GM19463 (cell line): ENCODE measurements at regions not wholly inside any gene's neighbourhood (a gene's known extent, or its start where the extent isn't known, plus 50 kb on each side); places are given as distances from the start of the nearest gene placed in this dataset.

Experiments
- ATAC-seq: cut with Tn5 transposase; IDR thresholded peaks from one replicate; pipeline ENCODE4 v1.9.1; 2021; ENCODE audit warnings: mild to moderate bottlenecking, moderate library complexity; ENCODE audit not compliant: unreplicated experiment

- no peak for ATAC-seq
Observed at GRCh38 chr6:149176971-149177667, 140.4 kb upstream of the TAB2 start.

GRCh38 chr6:149179431-149179830 lies 138.1 kb upstream of the TAB2 start:
- ATAC-seq = no peak

- ATAC-seq = no peak
Observed at GRCh38 chr6:149181304-149181703, 136.2 kb upstream of the TAB2 start.

GRCh38 chr6:149182262-149182661 lies 135.2 kb upstream of the TAB2 start:
- ATAC-seq = no peak

GRCh38 chr6:149184523-149184922 lies 133.0 kb upstream of the TAB2 start:
- ATAC-seq = no peak

GRCh38 chr6:149185799-149186357 lies 131.6 kb upstream of the TAB2 start:
- no peak for ATAC-seq

- no peak for ATAC-seq
Observed at GRCh38 chr6:149186873-149187272, 130.6 kb upstream of the TAB2 start.

GRCh38 chr6:149190224-149190831 lies 127.2 kb upstream of the TAB2 start:
- ATAC-seq = no peak

GRCh38 chr6:149194820-149195558 lies 122.5 kb upstream of the TAB2 start:
- ATAC-seq = peak; percentile 71

GRCh38 chr6:149196091-149196490 lies 121.4 kb upstream of the TAB2 start:
- no peak for ATAC-seq

GRCh38 chr6:149197482-149197881 lies 120.0 kb upstream of the TAB2 start:
- no peak for ATAC-seq

- ATAC-seq = no peak
Observed at GRCh38 chr6:149198265-149198664, 119.2 kb upstream of the TAB2 start.

GRCh38 chr6:149200282-149200945 lies 117.1 kb upstream of the TAB2 start:
- no peak for ATAC-seq

- ATAC-seq = no peak
Observed at GRCh38 chr6:149201068-149201655, 116.3 kb upstream of the TAB2 start.

GRCh38 chr6:149202100-149202499 lies 115.4 kb upstream of the TAB2 start:
- ATAC-seq = no peak

GRCh38 chr6:149202952-149203351 lies 114.6 kb upstream of the TAB2 start:
- no peak for ATAC-seq

GRCh38 chr6:149203509-149203908 lies 114.0 kb upstream of the TAB2 start:
- no peak for ATAC-seq

GRCh38 chr6:149208134-149208601 lies 109.3 kb upstream of the TAB2 start:
- ATAC-seq = no peak

GRCh38 chr6:149209871-149210775 lies 107.4 kb upstream of the TAB2 start:
- ATAC-seq = peak; percentile 27
